SK-N-SH treated with all-trans-retinoic acid at 6 μM for 48 hours (cell line): ENCODE measurements at regions not wholly inside any gene's neighbourhood (a gene's known extent, or its start where the extent isn't known, plus 50 kb on each side); places are given as distances from the start of the nearest gene placed in this dataset.

Experiments used
- ATAC-seq: fragments of 200-7000 bp; cut with Tn5 transposase; 3 replicates; pipeline ENCODE4 v1.9.1; 2020; ENCODE audit warnings: mild to moderate bottlenecking, moderate library complexity
- ARNTL ChIP-seq: fragments of 450-650 bp; formaldehyde crosslinking; IDR thresholded peaks from 2 replicates; pipeline ENCODE4 v1.5.0; 2020; ENCODE audit warnings: low read depth, mild to moderate bottlenecking, moderate library complexity, borderline replicate concordance
- BACH2 ChIP-seq: fragments of 250-450 bp; sonication (Bioruptor Pico); IDR thresholded peaks from 2 replicates; pipeline ENCODE4 v1.9.0; 2021; ENCODE audit warnings: mild to moderate bottlenecking, borderline replicate concordance
- CSDC2 ChIP-seq: fragments of 250-450 bp; sonication (Bioruptor Pico); IDR thresholded peaks from 2 replicates; pipeline ENCODE4 v1.5.0; 2020; ENCODE audit warnings: mild to moderate bottlenecking, moderate library complexity
- ESRRG ChIP-seq: fragments of 250-450 bp; sonication (Bioruptor Pico); IDR thresholded peaks from 2 replicates; pipeline ENCODE4 v1.6.1; 2021; ENCODE audit warnings: mild to moderate bottlenecking
- ISL1 ChIP-seq: fragments of 250-450 bp; sonication (Bioruptor Pico); IDR thresholded peaks from 2 replicates; pipeline ENCODE4 v2.1.2; 2022; ENCODE audit warnings: mild to moderate bottlenecking, moderate library complexity
- OSR1 ChIP-seq: fragments of 250-450 bp; sonication (Bioruptor Pico); IDR thresholded peaks from 2 replicates; pipeline ENCODE4 v1.8.0; 2022; ENCODE audit warnings: moderate library complexity, mild to moderate bottlenecking, inconsistent platforms
- PATZ1 ChIP-seq: fragments of 250-450 bp; sonication (Bioruptor Pico); IDR thresholded peaks from 2 replicates; pipeline ENCODE4 v1.8.0; 2020; ENCODE audit warnings: mild to moderate bottlenecking, moderate library complexity, borderline replicate concordance
- PPARA ChIP-seq: fragments of 250-450 bp; sonication (Bioruptor Pico); IDR thresholded peaks from 2 replicates; pipeline ENCODE4 v1.5.0; 2020; ENCODE audit warnings: mild to moderate bottlenecking, borderline replicate concordance
- RARB ChIP-seq: fragments of 250-450 bp; sonication (Bioruptor Pico); IDR thresholded peaks from 2 replicates; pipeline ENCODE4 v1.8.0; 2021; ENCODE audit warnings: mild to moderate bottlenecking, moderate library complexity
- SNAI2 ChIP-seq: fragments of 250-450 bp; sonication (Bioruptor Pico); IDR thresholded peaks from 2 replicates; pipeline ENCODE4 v1.5.0; 2020; ENCODE audit warnings: mild to moderate bottlenecking, moderate library complexity
- TCF4 ChIP-seq: fragments of 250-450 bp; sonication (Bioruptor Pico); IDR thresholded peaks from 2 replicates; pipeline ENCODE4 v1.8.0; 2021; ENCODE audit warnings: mild to moderate bottlenecking, moderate library complexity, borderline replicate concordance
- TOX ChIP-seq: fragments of 250-450 bp; sonication (Bioruptor Pico); IDR thresholded peaks from 2 replicates; pipeline ENCODE4 v1.8.0; 2021; ENCODE audit warnings: mild to moderate bottlenecking, moderate library complexity, borderline replicate concordance
- ZC3H10 ChIP-seq: fragments of 250-450 bp; sonication (Bioruptor Pico); IDR thresholded peaks from 2 replicates; pipeline ENCODE4 v1.5.1; 2021; ENCODE audit warnings: mild to moderate bottlenecking, moderate library complexity
- ZFP3 ChIP-seq: fragments of 250-450 bp; sonication (Bioruptor Pico); IDR thresholded peaks from 2 replicates; pipeline ENCODE4 v1.5.0; 2020; ENCODE audit warnings: mild to moderate bottlenecking, moderate library complexity
- ZFP30 ChIP-seq: fragments of 450-650 bp; formaldehyde crosslinking; IDR thresholded peaks from 2 replicates; pipeline ENCODE4 v1.5.0; 2022; ENCODE audit warnings: mild to moderate bottlenecking, moderate library complexity
- ZNF565 ChIP-seq: fragments of 450-650 bp; formaldehyde crosslinking; conservative IDR thresholded peaks from 2 replicates; pipeline ENCODE4 v1.5.0; 2020; ENCODE audit warnings: low read depth, mild to moderate bottlenecking, moderate library complexity
- ZNF8 ChIP-seq: fragments of 450-650 bp; formaldehyde crosslinking; IDR thresholded peaks from 2 replicates; pipeline ENCODE4 v1.5.0; 2020; ENCODE audit warnings: mild to moderate bottlenecking, moderate library complexity
- TF ChIP-seq, protein P1 (sequence below): fragments of 250-450 bp; sonication (Bioruptor Pico); IDR thresholded peaks from 2 replicates; pipeline ENCODE4 v1.5.1; 2021; ENCODE audit warnings: mild to moderate bottlenecking, moderate library complexity
- TF ChIP-seq, protein P2 (sequence below): fragments of 250-450 bp; sonication (Bioruptor Pico); IDR thresholded peaks from 2 replicates; pipeline ENCODE4 v1.5.1; 2020; ENCODE audit warnings: low read depth, mild to moderate bottlenecking, moderate library complexity
- TF ChIP-seq, protein P3 (sequence below): fragments of 250-450 bp; sonication (Bioruptor Pico); IDR thresholded peaks from 2 replicates; pipeline ENCODE4 v1.5.0; 2020; ENCODE audit warnings: mild to moderate bottlenecking, moderate library complexity
- TF ChIP-seq, protein P4 (sequence below): fragments of 250-450 bp; sonication (Bioruptor Pico); IDR thresholded peaks from 2 replicates; pipeline ENCODE4 v1.8.0; 2021; ENCODE audit warnings: low read depth, mild to moderate bottlenecking, moderate library complexity, borderline replicate concordance

DNA sequence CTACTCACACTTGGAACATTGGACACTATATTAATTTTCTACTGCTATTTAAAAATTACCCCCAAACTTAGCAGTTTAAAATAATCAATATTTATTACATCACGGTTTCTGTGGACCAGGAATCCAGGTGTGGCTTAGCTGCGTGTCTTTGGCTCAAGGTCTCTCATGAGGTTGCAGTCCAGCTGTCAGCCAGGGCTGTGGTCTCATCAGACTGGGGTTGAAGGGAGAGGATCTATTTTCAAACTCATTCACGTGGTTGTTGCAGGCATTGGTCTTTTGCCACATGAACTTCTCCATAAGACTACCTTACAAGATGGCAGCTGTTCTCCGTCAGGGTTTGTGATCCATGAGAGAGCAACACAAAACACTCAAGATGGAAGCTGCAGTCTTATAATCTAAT, 343.0 kb downstream of the BCAT1 start:
- no peak for ATAC-seq
- TF ChIP-seq TOX (CRISPR knock-in tag) (no peak), ARNTL (no peak), TCF4 (no peak)
- TF ChIP-seq, protein P1, sequence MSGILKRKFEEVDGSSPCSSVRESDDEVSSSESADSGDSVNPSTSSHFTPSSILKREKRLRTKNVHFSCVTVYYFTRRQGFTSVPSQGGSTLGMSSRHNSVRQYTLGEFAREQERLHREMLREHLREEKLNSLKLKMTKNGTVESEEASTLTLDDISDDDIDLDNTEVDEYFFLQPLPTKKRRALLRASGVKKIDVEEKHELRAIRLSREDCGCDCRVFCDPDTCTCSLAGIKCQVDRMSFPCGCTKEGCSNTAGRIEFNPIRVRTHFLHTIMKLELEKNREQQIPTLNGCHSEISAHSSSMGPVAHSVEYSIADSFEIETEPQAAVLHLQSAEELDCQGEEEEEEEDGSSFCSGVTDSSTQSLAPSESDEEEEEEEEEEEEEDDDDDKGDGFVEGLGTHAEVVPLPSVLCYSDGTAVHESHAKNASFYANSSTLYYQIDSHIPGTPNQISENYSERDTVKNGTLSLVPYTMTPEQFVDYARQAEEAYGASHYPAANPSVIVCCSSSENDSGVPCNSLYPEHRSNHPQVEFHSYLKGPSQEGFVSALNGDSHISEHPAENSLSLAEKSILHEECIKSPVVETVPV: no peak

GRCh38 chr12:24605466-24605865, 343.4 kb downstream of the BCAT1 start:
- ATAC-seq: no peak
- TF ChIP-seq ISL1 (CRISPR knock-in tag) (no peak), ZNF8 (CRISPR knock-in tag) (no peak), BACH2 (no peak), TCF4 (no peak), SNAI2 (no peak), TOX (CRISPR knock-in tag) (no peak), ZC3H10 (CRISPR knock-in tag) (no peak), PPARA (CRISPR knock-in tag) (no peak), OSR1 (CRISPR knock-in tag) (no peak), ARNTL (no peak), ZNF565 (CRISPR knock-in tag) (no peak), CSDC2 (CRISPR knock-in tag) (no peak)
- TF ChIP-seq, protein P1: no peak

DNA sequence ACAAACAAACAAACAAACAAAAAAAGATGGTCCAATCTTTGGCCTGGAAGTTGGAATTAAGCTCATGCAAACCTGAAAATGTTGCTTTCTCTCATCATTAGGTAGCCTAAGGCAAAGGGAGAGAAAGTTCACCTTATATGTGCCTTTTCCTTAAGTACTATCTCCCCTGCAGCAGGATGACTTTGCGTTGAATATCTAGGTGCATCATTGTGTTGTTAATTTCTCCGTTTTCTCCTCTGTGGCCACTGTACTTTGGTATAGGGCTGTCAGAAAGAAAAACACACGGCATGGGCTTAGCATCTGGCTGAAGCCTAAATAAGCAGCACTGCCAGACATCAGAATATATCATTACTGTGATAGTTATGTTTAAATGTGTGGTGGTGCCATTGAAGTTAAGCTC, 345.5 kb downstream of the BCAT1 start:
- TF ChIP-seq, protein P2, sequence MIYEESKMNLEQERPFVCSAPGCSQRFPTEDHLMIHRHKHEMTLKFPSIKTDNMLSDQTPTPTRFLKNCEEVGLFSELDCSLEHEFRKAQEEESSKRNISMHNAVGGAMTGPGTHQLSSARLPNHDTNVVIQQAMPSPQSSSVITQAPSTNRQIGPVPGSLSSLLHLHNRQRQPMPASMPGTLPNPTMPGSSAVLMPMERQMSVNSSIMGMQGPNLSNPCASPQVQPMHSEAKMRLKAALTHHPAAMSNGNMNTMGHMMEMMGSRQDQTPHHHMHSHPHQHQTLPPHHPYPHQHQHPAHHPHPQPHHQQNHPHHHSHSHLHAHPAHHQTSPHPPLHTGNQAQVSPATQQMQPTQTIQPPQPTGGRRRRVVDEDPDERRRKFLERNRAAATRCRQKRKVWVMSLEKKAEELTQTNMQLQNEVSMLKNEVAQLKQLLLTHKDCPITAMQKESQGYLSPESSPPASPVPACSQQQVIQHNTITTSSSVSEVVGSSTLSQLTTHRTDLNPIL (CRISPR knock-in tag): no peak
- TF ChIP-seq ISL1 (CRISPR knock-in tag): no peak
- no peak for TF ChIP-seq ARNTL
- TF ChIP-seq PPARA (CRISPR knock-in tag): no peak
- no peak for TF ChIP-seq ZFP30 (CRISPR knock-in tag)
- TF ChIP-seq SNAI2: no peak
- TF ChIP-seq RARB (CRISPR knock-in tag): no peak
- no peak for TF ChIP-seq TCF4
- no peak for TF ChIP-seq TOX (CRISPR knock-in tag)
- no peak for TF ChIP-seq ESRRG (CRISPR knock-in tag)
- TF ChIP-seq, protein P3, sequence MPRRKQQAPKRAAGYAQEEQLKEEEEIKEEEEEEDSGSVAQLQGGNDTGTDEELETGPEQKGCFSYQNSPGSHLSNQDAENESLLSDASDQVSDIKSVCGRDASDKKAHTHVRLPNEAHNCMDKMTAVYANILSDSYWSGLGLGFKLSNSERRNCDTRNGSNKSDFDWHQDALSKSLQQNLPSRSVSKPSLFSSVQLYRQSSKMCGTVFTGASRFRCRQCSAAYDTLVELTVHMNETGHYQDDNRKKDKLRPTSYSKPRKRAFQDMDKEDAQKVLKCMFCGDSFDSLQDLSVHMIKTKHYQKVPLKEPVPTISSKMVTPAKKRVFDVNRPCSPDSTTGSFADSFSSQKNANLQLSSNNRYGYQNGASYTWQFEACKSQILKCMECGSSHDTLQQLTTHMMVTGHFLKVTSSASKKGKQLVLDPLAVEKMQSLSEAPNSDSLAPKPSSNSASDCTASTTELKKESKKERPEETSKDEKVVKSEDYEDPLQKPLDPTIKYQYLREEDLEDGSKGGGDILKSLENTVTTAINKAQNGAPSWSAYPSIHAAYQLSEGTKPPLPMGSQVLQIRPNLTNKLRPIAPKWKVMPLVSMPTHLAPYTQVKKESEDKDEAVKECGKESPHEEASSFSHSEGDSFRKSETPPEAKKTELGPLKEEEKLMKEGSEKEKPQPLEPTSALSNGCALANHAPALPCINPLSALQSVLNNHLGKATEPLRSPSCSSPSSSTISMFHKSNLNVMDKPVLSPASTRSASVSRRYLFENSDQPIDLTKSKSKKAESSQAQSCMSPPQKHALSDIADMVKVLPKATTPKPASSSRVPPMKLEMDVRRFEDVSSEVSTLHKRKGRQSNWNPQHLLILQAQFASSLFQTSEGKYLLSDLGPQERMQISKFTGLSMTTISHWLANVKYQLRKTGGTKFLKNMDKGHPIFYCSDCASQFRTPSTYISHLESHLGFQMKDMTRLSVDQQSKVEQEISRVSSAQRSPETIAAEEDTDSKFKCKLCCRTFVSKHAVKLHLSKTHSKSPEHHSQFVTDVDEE (CRISPR knock-in tag): no peak
- TF ChIP-seq PATZ1 (CRISPR knock-in tag): no peak
- no peak for TF ChIP-seq BACH2
- no peak for TF ChIP-seq CSDC2 (CRISPR knock-in tag)
- no peak for TF ChIP-seq ZFP3 (CRISPR knock-in tag)
- TF ChIP-seq ZC3H10 (CRISPR knock-in tag): no peak
- TF ChIP-seq, protein P4, sequence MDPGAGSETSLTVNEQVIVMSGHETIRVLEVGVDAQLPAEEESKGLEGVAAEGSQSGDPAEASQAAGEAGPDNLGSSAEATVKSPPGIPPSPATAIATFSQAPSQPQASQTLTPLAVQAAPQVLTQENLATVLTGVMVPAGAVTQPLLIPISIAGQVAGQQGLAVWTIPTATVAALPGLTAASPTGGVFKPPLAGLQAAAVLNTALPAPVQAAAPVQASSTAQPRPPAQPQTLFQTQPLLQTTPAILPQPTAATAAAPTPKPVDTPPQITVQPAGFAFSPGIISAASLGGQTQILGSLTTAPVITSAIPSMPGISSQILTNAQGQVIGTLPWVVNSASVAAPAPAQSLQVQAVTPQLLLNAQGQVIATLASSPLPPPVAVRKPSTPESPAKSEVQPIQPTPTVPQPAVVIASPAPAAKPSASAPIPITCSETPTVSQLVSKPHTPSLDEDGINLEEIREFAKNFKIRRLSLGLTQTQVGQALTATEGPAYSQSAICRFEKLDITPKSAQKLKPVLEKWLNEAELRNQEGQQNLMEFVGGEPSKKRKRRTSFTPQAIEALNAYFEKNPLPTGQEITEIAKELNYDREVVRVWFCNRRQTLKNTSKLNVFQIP (CRISPR knock-in tag): no peak
- no peak for ATAC-seq
